HUDEP-2 (cell line): ENCODE measurements at regions not wholly inside any gene's neighbourhood (a gene's known extent, or its start where the extent isn't known, plus 50 kb on each side); places are given as distances from the start of the nearest gene placed in this dataset.

ENCODE experiments used
- DNase-seq, 76 experiments: peaks; one replicate each; lab custom pipeline; 2025; ENCODE audit not compliant: unreplicated experiment in 76 of 76; lab: John Stamatoyannopoulos, UW

DNA sequence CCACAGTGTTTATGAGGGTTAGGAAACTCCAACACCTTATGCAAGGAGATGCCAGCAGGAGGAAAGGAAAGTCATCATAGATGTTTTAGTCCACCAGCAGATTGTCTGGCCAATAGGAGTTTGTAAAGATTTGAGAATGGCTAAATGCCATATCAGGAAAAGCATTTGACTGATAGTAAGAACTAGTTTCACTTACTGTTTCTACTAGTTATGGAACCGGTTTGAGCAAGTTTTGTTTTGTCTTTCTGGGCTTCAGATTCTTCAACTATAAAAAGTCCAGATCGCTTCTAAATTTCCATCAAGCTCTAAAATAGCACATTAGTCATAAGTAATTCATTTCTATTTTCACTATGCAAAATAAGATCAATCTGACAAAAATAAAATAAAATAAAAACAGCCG, 254.8 kb upstream of the TMCO5A start:
- no peak for DNase-seq

DNA sequence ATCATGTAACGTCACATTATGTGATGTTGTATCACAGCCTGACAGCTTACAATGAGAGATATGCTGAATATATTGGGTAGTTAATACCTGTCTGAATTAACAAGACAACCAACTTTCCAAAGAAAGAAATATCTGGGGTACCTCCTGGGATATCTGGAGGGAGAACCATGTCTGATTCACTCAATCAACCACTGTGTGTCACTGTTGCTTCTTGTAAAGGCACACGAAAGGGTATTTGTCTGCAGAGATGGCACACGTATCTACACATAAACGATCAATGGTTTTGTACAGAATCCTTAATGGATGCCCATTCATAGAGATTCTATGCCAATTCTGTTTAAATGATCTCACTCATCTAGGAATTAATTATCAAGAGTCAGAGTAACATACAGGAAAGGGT, 252.1 kb upstream of the TMCO5A start:
- peak in 1 of 76 experiments; percentile 4 for DNase-seq

DNA sequence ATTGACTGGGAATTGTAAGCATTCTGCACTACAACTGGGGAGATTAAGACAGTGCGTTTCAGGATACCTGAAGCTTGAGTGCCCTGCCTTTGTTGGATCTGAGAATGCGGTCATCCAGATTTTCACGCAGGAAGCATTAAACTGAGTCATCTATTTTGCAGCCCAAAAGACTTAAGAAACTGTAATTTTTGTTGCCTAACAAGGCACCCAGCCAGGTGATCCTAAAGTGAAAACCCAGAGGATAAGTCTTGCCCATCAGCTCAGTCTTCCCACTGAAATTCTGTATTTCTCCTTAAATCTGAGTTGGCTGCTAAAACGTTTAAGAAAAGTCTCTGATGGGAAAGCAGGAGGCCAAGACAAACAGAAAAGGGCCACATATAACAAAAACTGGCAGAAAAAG, 242.5 kb upstream of the TMCO5A start:
- no peak for DNase-seq

DNA sequence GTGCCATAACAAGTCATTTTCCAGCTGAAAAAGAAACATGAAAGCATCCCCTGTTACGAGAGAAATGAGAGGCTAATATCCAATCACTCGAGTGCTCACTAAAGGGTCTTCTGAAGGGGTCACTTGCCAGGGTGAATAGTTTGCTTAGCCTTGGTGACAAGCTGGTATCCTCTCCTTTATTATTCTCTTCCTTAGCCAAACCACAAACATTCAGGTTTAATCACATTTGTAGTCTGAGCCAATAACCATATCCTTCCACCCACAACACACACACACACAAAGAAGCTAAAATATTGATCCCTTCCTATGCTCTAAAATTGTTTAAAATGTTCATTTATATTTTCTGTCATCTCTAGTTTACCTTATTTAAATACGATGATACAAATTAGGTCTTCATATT, 240.5 kb upstream of the TMCO5A start:
- no peak for DNase-seq

DNA sequence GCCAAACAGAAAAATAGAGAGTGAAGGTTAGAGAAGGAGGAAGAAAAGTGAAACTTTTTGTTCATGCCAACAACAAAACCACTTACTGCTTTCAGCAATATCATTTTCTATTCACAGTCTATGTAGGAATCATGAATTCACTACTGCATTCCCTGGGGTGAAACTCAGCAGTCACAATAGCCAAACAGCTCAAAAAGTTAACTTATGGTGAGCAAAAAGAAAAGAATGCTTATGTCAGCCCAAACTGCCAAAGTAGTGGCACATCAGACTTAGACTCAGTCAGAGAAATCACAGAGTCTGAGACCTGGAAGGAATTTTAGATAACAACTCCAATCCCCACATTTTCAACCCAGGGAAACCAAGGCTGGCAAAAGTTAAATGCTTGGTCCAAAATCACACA, 238.7 kb upstream of the TMCO5A start:
- no peak for DNase-seq

DNA sequence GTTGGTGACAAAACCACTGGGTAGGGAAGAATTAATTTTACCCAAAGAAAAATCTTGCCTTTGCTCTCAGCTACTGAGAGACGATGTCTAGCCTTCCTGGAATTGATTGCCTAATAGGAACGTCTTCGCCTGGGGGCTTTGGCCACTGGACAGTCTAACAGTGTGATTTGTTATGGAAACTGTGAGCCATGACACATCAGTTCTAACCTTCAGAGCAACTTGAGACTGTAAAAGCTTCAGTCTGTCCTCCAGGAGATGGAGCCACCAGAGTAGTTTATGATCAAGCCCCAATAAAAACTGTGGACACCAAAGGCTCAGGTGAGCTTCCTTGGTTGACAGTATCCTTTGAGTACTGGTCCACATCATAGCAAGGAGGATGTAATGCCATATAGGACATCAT, 235.8 kb upstream of the TMCO5A start:
- no peak for DNase-seq

DNA sequence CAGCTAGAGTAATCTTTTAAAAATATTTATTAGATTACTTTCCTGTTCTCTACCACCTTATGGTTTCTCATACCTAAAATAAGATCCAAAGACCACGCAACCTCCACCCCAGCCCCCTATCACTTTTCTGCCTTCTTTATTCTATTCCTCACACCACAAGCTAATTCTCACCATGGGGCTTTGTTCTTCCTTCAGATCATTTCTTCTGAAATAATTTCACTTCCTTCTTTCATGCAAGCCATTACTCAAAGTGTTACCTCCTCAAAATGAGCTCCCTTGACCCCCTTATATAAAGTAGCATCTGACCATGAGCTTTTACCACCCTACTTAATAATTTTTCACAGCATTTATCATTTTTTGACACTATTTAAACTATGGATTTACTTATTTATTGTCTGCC, 233.2 kb upstream of the TMCO5A start:
- no peak for DNase-seq

DNA sequence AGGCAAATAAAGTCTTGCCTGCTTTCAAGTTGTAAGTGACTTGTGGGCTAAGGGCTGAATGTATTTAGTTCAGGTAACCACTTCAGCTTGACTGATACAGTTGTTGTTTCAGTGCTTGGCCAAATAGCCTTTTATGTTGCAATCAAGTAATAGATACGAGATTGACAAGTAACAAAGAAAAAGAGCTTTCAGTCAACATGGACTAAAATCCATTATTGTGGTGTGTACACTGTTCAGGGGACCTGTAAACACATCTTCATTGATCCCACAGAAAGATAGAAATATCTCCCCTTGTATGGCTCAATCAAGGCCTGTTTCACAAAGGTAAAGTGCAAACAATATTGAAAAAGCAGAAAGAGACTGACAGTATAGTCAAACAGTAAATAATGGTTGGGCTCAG, 224.8 kb upstream of the TMCO5A start:
- DNase-seq, result no peak

DNA sequence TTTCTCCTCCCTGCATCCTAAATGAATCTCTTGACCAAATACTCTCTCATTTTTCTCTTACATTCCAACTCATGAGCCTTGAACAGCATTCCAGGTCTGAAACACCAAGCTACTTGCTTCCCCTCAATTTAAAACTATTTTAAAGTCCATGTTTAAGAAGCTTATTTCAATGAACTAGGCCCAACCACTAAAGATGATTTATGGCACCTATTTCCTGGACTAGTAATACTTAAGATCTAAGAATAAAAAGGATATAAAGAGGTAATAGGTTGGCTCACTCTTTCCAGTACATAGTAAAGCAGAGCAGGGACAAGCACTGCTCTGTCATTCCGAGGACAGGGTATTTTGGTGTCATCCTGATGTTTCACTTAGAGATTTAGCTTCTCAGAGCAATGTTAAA, 219.3 kb upstream of the TMCO5A start:
- DNase-seq, result no peak

DNA sequence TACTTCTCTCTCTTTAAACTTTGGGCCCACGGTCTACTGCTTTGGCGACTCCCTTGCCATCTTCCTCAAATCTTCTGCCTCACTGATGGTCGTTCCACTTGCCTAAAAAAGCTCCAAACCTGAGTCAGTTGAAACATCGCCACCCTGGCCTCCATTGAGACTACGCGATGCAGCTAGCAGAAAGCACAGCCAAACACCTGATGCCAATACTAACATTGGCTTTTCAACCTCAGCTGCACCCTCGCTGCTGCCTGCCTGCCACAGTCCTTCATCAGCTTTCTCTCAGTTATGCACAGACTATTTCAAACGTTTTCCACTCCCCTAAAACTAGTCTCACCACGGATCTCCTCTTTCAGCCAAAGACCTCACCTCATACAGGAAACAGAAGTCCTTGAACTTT, 214.2 kb upstream of the TMCO5A start:
- DNase-seq, result no peak

DNA sequence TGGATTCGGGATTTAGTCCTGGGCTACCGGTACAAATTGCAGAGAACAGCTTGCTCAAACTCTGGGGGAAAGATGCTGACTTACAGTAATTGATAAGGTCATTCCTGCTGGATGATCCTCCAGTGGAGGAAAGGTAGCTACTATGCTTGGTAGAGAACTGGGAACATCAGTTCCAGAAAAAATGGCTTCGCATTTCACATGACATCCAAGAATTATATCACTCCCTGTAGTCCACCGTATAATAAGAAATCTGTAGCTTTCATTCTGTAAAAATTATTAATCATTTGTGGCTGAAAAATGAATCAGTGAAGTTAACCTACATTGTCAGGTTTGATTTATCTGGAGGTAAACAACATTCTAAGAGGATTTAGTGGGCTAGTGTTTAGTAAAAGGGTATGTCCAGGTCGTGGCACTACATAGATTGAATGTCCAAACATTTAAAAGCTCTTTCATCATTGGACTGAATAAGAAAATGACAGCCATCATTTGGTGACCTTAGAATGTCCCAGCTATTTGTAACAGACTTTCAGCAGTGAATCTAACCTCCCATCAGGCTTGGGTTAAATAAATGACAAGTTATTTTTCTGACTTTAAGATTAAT, 203.2 kb upstream of the TMCO5A start:
- DNase-seq, result no peak

DNA sequence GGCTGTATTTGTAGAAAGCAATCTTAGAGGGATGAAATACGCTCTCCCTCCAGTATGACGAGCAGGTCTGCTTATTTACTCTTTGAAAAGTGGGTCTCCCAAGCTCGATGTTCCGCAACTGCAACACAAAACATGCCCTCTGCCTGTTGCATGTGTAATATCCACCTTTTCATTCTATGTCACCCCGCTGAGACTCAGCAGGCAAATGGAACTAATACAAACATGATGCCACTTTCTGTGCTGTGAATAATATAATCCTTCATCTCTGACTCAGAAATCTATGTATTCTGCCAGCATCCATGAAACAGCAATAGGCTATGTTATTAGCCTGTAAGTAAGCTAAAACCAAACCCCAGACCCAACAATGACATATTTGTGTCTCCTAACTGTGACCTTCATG, 200.8 kb upstream of the TMCO5A start:
- DNase-seq, result no peak

DNA sequence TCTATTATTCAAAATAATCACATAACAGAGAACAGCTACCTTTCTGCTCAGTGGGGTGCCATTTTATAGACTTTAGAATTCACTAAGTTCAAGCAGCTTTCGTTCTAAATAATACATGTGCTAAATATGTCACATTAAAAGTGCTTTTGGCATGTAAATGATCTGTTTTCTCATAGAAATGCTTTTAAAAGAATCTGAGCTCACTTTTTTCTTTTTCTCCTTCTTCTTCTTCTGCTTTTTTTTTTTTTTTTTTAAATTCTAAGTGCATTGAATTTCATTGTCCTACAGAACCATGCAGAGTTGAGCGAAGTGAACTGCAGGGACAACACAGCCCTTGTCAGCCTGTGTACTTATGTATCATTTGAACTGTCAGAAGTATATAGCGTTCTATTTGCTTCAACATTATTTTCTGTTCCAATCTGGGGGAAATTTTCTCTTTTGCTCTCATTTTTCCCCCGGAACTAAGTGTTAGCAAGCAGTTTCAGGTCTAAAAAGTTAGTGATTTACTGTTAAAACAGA, 193.8 kb upstream of the TMCO5A start:
- DNase-seq, result no peak

DNA sequence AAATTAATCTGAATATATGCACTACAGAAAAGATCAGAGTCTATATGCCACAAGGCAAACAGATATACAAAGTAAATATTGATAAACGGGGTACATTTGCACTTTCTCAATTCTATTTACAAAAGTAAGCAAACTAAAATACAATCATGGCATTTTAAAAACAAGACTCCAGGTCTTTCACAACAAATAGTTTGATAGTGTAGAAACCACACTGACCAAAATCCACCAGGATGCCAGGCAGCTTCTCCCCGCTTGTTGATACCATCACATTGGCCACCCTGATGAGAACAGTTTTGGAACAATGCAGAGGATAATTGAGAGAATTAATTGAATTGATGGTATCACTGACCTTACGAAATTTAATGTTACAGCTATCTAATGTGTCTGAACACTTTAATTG, 190.6 kb upstream of the TMCO5A start:
- no peak for DNase-seq

DNA sequence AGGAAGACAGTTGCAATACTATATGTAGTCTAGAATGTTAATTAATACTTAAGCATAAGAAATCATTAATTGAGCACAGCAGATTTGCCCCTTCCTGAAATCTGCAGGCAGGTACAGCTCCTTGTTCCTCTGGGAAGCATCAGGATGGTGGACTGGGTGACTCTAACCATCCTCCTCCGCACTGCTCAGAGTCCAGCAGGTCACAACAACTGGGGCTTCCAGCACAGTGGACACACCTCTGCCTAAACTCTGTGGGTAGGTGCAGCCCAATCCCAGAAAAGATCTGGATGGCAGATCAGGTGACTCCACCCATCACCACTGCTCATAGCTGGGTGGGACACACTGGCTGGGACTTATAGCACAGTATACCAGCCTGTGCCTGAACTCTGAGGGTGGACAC, 189.9 kb upstream of the TMCO5A start:
- DNase-seq, result no peak

DNA sequence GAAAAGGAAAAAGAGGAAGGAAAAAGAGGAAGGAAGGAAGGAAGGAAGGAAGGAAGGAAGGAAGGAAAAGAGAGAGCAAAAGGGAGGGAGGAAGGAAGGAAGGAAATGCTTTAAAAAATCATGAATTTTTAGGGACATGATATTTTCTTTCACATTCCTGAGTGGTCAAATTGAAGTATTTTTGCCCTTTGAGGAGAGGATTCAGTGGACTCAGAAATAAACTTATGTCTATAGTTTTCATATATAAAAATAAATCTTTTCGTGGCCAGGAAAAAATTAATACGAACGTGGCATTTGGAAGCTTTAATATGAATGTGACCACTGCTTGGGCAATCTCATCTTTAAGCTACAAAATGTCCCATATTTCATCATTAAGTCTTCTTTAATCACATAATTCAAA, 183.0 kb upstream of the TMCO5A start:
- no peak for DNase-seq

DNA sequence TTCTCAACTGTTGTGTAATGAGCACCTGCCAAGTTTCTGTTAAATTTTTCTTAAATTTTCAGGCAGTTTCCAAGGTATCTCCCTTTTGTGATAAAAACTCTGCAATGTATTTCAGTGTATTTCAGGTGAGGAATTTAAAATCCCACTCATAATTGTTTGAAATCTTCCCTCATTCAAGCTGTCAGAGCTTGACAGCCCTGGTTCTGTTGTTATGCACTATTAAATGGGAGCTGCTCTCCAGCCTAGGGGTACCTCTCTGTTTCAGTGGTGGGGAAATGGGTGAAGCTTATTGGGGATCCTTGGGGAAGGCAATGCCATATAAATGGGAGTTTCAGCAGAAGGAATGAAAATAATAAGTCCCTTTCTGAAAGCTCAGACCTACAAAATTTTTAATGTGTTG, 178.0 kb upstream of the TMCO5A start:
- no peak for DNase-seq

DNA sequence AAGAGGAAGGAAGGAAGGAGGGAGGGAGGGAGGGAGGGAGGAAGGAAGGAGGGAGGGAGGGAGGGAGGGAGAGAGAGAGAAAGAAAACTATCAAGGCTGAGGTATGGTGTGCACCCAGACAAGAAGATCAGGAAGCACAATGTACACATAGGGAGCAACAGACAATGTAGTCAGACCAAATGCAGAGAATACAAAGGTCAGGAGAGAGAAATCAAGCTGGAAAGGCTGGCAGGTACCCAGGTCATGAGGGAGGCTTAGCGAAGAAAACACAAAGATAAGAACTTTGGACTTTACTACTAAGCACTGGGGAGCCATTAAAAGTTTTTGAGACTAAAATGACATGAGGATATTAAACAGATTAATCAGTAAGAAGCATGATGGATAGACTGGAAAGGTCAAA, 176.0 kb upstream of the TMCO5A start:
- no peak for DNase-seq

DNA sequence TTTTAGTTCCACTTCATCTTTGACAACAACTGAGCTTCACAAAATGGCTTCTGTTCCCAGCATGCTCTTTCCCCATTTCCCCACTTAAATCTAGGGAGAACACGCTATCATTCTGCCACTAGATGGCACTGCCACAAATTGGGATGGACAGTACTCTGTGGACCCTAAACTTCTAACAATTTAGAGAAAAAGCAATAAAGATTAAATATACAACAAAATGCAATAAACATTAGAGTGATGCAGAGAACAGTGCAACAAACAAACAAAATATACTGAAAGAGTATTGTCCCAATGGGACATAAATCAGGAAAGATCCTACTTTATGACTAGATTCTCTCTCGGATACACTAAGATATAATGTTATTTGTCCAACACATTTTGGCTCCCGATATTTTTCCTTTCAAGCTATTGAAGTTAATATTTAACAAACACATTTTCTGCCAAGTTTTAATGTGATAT, 169.7 kb upstream of the TMCO5A start:
- DNase-seq, result peak in 30 of 76 experiments; percentile 0 to 41 (median 17)

DNA sequence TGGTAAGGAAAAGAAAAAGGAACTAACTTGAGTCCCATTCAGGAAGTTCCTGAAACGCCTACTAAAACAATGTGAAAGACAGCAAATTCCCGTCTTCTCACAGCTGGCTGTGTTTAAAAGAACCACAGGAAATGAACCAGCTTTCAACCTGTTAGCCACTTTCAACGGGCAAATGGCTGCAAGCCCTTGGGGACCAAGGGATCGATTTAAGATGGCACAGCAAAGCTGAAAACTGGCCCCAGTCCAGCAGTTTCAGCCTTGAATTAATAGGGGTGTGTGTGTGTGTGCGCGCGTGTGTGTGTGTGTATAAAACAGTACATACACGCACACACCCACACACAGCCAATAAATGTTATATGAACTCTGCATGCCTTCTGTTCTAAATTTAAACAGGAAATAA, 168.7 kb upstream of the TMCO5A start:
- no peak for DNase-seq

DNA sequence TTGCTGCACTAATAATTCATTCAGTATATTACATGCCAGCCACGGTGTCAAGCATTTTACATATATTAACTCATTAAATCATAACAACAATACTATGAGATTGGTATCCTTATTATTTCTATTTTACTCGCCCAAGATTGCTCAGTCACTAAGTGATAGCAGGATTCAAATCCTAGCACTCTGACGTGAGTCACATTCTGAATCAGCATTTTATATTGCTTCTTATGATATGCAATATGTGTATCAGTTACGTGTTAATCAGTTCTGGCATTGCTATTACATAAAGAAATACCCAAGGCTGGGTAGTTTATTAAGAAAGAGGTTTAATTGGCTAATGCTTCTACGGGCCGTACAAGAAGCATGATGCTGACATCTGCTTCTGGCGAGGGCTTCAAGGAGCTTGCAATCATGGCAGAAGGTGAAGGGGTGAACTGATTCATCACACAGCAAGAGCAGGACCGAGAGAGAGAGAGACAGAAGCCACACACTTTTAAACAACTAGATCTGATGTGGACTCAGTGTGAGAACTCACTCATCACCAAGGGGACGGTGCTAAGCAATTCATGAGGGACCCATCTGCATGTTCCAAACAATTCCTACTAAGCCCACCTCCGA, 166.5 kb upstream of the TMCO5A start:
- no peak for DNase-seq

DNA sequence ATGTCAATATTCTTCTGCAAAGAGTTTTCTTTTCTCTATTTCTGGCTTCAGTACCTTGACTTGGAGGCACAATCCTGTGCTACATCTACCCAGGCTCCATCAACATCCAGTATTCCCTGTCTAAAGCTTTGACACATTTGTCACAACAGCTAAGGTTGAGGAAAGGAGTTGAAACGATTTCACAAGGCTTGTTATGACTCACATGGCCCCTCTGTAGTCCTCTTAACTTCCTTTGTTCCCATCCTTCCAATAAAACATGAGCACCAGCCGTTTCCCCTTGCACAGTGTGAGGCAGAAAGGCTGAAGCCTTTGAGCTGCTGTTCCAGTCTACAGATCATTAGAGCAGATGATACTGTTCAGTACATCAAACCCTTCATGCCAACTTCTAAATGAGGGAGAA, 163.0 kb upstream of the TMCO5A start:
- no peak for DNase-seq
